NB4 (cell line): ENCODE measurements at regions not wholly inside any gene's neighbourhood (a gene's known extent, or its start where the extent isn't known, plus 50 kb on each side); places are given as distances from the start of the nearest gene placed in this dataset.
"Not testable (repeated sequence)": the region's sequence is repeated elsewhere in the genome, so short reads cannot be mapped to it uniquely, and the experiment has no call there.

Source experiments
- DNase-seq: peaks from one replicate; pipeline ENCODE4 v3.0.0; 2010; ENCODE audit warnings: low read depth
- H3K4me3 ChIP-seq: one replicate; pipeline ENCODE4 v1.5.1; 2011; ENCODE audit warnings: mild to moderate bottlenecking, low read depth, low read length, moderate library complexity
- MYC ChIP-seq: IDR thresholded peaks from 2 replicates; pipeline ENCODE4 v1.6.1; 2011; ENCODE audit warnings: low read depth, low read length
- POLR2A ChIP-seq: IDR thresholded peaks from 2 replicates; pipeline ENCODE4 v1.6.1; 2011; ENCODE audit warnings: mild to moderate bottlenecking; ENCODE audit not compliant: insufficient read length; ENCODE audit errors: extremely low read depth
- TF ChIP-seq, protein P1 (sequence below): IDR thresholded peaks from 2 replicates; pipeline ENCODE4 v1.6.1; 2011; ENCODE audit warnings: low read depth, low read length
- TF ChIP-seq, protein P2 (sequence below): IDR thresholded peaks from one replicate; pipeline ENCODE4 v1.5.1; 2012; ENCODE audit warnings: low read depth, low read length

DNA sequence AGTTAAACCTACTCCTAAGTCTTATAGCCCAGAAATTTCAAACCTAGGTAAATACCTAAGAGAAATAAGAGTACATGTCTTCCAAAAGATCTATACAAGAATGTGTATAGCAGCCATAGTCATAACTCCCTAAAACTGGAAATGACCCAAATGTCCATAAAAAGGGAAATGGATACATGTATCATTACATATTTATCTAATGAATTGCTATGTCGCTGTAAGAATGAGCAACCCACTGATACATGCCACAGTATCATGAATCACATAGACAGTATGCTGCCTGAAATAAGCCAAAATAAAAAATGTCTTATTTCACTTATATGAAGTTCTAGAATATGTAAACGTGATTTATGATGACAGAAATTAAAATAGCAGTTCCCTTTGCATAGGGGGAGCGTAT, 679.5 kb downstream of the MAFB start:
- no peak overlapping the region for H3K4me3 ChIP-seq
- TF ChIP-seq POLR2A (no peak), MYC (no peak)
- TF ChIP-seq, protein P1, sequence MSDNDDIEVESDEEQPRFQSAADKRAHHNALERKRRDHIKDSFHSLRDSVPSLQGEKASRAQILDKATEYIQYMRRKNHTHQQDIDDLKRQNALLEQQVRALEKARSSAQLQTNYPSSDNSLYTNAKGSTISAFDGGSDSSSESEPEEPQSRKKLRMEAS = no peak
- TF ChIP-seq, protein P2, sequence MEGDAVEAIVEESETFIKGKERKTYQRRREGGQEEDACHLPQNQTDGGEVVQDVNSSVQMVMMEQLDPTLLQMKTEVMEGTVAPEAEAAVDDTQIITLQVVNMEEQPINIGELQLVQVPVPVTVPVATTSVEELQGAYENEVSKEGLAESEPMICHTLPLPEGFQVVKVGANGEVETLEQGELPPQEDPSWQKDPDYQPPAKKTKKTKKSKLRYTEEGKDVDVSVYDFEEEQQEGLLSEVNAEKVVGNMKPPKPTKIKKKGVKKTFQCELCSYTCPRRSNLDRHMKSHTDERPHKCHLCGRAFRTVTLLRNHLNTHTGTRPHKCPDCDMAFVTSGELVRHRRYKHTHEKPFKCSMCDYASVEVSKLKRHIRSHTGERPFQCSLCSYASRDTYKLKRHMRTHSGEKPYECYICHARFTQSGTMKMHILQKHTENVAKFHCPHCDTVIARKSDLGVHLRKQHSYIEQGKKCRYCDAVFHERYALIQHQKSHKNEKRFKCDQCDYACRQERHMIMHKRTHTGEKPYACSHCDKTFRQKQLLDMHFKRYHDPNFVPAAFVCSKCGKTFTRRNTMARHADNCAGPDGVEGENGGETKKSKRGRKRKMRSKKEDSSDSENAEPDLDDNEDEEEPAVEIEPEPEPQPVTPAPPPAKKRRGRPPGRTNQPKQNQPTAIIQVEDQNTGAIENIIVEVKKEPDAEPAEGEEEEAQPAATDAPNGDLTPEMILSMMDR = no peak
- DNase-seq = no peak

DNA sequence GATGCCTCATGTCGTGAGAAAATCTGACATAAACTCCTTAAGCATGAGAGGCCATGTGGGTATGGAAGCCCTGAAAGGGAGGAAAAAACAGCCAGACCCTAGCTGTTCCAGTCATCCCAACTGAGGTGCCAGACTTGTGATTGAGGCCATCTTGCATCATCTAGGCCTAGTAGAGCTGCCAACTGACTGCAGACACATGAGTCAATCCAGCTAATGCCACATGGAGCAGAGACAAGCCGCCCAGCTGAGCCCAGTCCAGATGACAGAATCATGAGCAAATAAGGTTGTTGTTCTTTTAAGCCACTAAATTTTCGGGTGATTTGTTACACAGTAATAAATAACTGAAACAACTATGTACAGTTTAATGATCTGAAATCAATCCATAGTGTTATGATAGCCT, 680.9 kb downstream of the MAFB start:
- TF ChIP-seq, protein P2 = no peak
- TF ChIP-seq POLR2A (no peak), MYC (no peak)
- TF ChIP-seq, protein P1 = no peak
- no peak for DNase-seq
- H3K4me3 ChIP-seq = no peak overlapping the region

DNA sequence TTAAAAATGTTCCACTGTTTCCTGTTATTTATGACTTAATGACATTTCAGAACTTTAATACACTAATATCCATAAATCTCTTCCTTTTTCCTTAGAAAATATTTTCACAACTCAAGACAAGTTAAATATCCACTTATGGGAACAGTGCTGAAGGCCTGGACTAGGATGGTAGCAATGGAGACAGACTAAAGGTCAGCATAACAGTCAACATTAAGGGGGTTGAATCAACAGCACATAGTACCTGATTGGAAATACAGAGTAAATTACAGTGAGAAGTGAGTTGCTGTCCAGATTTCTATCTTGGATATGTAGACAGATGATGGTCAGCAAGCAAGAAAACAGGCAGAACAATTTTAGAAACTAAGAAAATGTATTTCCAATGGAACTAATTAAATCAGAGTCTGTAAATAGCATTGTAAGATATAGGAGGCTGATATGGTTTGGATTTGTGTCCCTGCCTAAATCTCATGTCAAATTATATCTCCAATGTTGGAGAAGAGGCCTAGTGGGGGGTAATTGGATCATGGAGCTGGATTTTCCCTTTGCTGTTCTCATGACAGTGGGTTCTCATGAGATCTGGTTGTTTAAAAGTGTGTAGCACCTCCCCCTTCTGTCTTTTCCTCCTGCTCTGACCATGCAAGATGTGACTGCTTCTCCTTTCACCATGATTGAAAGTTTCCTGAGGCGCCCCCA, 682.7 kb downstream of the MAFB start:
- DNase-seq = no peak
- no peak for TF ChIP-seq POLR2A
- TF ChIP-seq MYC = no peak
- TF ChIP-seq, protein P2 = no peak
- TF ChIP-seq, protein P1 = no peak
- H3K4me3 ChIP-seq = no peak overlapping the region

DNA sequence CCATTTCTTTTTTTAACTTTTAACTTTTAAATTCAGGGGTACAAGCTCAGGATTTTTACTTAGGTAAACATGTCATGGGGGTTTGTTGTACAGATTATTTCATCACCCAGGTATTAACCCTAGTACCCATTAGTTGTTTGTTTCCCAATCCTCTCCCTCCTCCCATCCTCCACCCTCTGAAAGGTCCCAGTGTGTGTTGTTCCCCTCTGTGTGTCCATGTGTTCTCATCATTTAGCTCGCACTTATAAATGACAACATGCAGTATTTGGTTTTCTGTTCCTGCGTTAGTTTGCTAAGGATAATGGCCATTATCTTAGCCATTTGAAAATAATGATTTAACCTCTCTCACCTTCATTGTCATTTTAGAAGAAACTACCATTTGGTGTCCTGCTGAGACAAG, 684.9 kb downstream of the MAFB start:
- not testable (repeated sequence) for DNase-seq, H3K4me3 ChIP-seq

DNA sequence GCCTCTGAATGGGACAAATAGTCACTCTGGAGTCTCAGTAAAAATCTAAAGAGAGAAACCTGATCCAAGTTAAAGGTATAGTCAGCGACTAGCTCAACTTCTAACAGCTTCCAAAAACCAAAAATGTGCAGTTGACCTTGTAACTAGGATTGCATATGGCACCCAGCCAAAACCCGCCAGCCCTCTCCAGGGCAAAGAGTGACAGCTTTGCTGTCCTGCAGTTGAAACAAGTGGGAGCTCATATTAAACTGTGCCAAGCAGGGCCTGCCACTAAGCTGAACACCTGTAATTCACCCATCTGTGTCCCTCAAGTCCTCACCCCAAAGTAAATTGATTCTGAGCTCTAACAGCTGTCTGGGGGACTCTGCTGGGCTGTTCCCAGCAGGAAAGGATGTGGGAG, 695.3 kb downstream of the MAFB start:
- TF ChIP-seq MYC (no peak), POLR2A (no peak)
- TF ChIP-seq, protein P2 = no peak
- TF ChIP-seq, protein P1 = no peak
- H3K4me3 ChIP-seq = no peak overlapping the region
- no peak for DNase-seq

DNA sequence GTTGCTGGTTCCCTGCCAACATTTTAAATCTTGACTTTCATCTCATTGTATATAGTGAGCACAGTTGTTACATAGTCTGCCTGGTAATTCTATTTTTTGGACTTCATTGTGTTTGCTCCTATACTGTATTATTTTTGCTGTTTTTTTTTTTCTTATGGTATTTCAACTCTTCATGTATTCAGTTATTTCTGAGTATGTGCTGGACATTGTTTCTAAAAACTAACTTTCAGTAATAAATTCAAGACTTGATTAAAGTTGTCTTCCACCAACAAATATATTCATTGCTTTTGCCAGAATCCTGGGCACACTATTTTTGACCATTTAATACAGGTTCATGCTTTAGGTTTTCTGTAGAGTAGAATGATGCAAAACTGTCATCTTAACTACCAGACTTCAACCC, 698.3 kb downstream of the MAFB start:
- TF ChIP-seq POLR2A (no peak), MYC (no peak)
- TF ChIP-seq, protein P1 = no peak
- TF ChIP-seq, protein P2 = no peak
- H3K4me3 ChIP-seq = no peak overlapping the region

More for the DNA sequence above, 698.3 kb downstream of the MAFB start:
- DNase-seq = no peak
